ENCODE measurements at regions not wholly inside any gene's neighbourhood (a gene's known extent, or its start where the extent isn't known, plus 50 kb on each side); places are given as distances from the start of the nearest gene placed in this dataset.

DNA sequence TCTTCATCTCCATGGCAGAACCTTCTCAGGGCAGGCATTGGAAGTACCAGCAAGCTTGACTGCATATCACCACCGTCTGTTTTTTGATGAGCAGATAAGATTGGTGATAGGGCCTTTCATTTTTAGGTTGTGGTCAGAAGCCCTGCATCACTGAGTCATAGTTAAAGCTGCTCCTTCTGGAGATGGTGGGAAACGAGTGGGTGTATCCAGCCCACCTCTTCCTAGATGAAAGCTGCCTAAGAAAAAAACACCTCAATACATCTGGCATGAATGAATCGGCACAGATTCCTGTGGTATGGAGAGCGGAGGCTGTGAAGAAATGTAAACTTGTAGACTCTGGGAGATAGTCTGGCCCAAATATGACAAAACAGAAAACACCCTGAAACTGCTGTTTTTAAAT is 248.7 kb upstream of the EGLN3 start:
- H3F3A ChIP-seq (ENCODE audit: insufficient read depth, low read length, poor library complexity, severe bottlenecking): no peaks in the 10 kb centered on the region
- H3K79me2 ChIP-seq (replicated peaks; ENCODE audit: insufficient read depth, low read length): no peaks in the 10 kb centered on the region
- H3K9me2 ChIP-seq (ENCODE audit: insufficient read depth, low read length): no peaks in the 10 kb centered on the region
- no peaks in the 10 kb centered on the region for H3K27me3 ChIP-seq (ENCODE audit: insufficient read depth, low read depth, low read length)
- no peak overlapping the region for H2AFZ ChIP-seq (ENCODE audit: low read depth, low read length)
- H3K4me3 ChIP-seq (ENCODE audit: low read length): no peak overlapping the region
- TF ChIP-seq EZH2 (IDR thresholded peaks at IDR 0.05; ENCODE audit: borderline replicate concordance, insufficient read depth, low read length, poor library complexity, severe bottlenecking): no peak
- no peaks in the 10 kb centered on the region for H3K9me3 ChIP-seq (ENCODE audit: low read length)
- H3K27ac ChIP-seq (ENCODE audit: low read length): no peak overlapping the region
- no peaks in the 10 kb centered on the region for H3K36me3 ChIP-seq (ENCODE audit: insufficient read depth, low read length)
- H4K20me1 ChIP-seq (ENCODE audit: insufficient read depth): no peaks in the 10 kb centered on the region
- no peak overlapping the region for H3K9ac ChIP-seq (ENCODE audit: low read length)
- no peak overlapping the region for H3K4me2 ChIP-seq (ENCODE audit: low read length)

- H3K79me2 ChIP-seq (replicated peaks; ENCODE audit: insufficient read depth, low read length): no peaks in the 10 kb centered on the region
- H3K4me2 ChIP-seq (ENCODE audit: low read length): no peak overlapping the region
- no peak overlapping the region for H3K27ac ChIP-seq (ENCODE audit: low read length)
- no peaks in the 10 kb centered on the region for H3K27me3 ChIP-seq (ENCODE audit: insufficient read depth, low read depth, low read length)
- no peaks in the 10 kb centered on the region for H3K9me3 ChIP-seq (ENCODE audit: low read length)
- no peaks in the 10 kb centered on the region for H3F3A ChIP-seq (ENCODE audit: insufficient read depth, low read length, poor library complexity, severe bottlenecking)
- no peaks in the 10 kb centered on the region for H3K36me3 ChIP-seq (ENCODE audit: insufficient read depth, low read length)
- H3K4me3 ChIP-seq (ENCODE audit: low read length): no peak overlapping the region
- TF ChIP-seq EP300 (conservative IDR thresholded peaks at IDR 0.05; ENCODE audit: poor library complexity, severe bottlenecking): no peak
- TF ChIP-seq, protein P1, sequence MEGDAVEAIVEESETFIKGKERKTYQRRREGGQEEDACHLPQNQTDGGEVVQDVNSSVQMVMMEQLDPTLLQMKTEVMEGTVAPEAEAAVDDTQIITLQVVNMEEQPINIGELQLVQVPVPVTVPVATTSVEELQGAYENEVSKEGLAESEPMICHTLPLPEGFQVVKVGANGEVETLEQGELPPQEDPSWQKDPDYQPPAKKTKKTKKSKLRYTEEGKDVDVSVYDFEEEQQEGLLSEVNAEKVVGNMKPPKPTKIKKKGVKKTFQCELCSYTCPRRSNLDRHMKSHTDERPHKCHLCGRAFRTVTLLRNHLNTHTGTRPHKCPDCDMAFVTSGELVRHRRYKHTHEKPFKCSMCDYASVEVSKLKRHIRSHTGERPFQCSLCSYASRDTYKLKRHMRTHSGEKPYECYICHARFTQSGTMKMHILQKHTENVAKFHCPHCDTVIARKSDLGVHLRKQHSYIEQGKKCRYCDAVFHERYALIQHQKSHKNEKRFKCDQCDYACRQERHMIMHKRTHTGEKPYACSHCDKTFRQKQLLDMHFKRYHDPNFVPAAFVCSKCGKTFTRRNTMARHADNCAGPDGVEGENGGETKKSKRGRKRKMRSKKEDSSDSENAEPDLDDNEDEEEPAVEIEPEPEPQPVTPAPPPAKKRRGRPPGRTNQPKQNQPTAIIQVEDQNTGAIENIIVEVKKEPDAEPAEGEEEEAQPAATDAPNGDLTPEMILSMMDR (IDR thresholded peaks at IDR 0.05; ENCODE audit: poor library complexity, severe bottlenecking): no peak
- no peak for TF ChIP-seq REST (IDR thresholded peaks at IDR 0.05; ENCODE audit: borderline replicate concordance)
- TF ChIP-seq RAD21 (conservative IDR thresholded peaks at IDR 0.05): no peak
- no peak for TF ChIP-seq MXI1 (conservative IDR thresholded peaks at IDR 0.05; ENCODE audit: poor library complexity, severe bottlenecking)
- no peak for TF ChIP-seq TAF1 (IDR thresholded peaks at IDR 0.05; ENCODE audit: low read depth)
- TF ChIP-seq EZH2 (IDR thresholded peaks at IDR 0.05; ENCODE audit: borderline replicate concordance, insufficient read depth, low read length, poor library complexity, severe bottlenecking): no peak
- TF ChIP-seq SMC3 (conservative IDR thresholded peaks at IDR 0.05; ENCODE audit: poor library complexity): no peak
- TF ChIP-seq POLR2AphosphoS5 (IDR thresholded peaks at IDR 0.05): no peak
- H2AFZ ChIP-seq (ENCODE audit: low read depth, low read length): no peak overlapping the region
- H3K9ac ChIP-seq (ENCODE audit: low read length): no peak overlapping the region
- H4K20me1 ChIP-seq (ENCODE audit: insufficient read depth): no peaks in the 10 kb centered on the region
- no peaks in the 10 kb centered on the region for H3K9me2 ChIP-seq (ENCODE audit: insufficient read depth, low read length)
These were observed 247.2 kb upstream of the EGLN3 start for GRCh38 chr14:34198096-34198495.

DNA sequence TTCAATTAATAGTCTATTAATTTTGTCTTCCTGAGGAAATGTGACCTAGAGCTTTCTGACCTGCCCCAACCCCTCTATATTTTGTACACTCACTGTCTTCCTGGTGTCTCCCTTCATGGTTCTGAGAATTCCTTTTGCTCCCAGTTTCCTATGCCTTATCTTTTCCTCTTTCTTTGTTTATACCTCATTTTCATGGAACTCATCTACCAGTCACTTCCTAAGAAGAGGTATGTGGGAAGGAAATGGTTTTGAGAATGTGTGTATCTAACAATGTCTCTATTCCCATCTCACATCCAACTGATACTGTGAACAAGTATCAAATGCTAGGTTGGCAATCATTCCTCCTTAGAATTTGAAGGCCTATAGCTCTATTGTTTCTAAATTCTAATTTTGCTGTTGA is 245.1 kb upstream of the EGLN3 start:
- Histone ChIP-seq H3K27ac (ENCODE audit: low read length) (no peak overlapping the region), H3K9me3 (ENCODE audit: low read length) (no peaks in the 10 kb centered on the region), H3F3A (ENCODE audit: insufficient read depth, low read length, poor library complexity, severe bottlenecking) (no peaks in the 10 kb centered on the region), H3K27me3 (ENCODE audit: insufficient read depth, low read depth, low read length) (no peaks in the 10 kb centered on the region), H3K79me2 (replicated peaks; ENCODE audit: insufficient read depth, low read length) (no peaks in the 10 kb centered on the region), H2AFZ (ENCODE audit: low read depth, low read length) (no peak overlapping the region), H3K4me3 (ENCODE audit: low read length) (no peak overlapping the region), H3K36me3 (ENCODE audit: insufficient read depth, low read length) (no peaks in the 10 kb centered on the region), H4K20me1 (ENCODE audit: insufficient read depth) (no peaks in the 10 kb centered on the region), H3K4me2 (ENCODE audit: low read length) (no peak overlapping the region), H3K9ac (ENCODE audit: low read length) (no peak overlapping the region), H3K9me2 (ENCODE audit: insufficient read depth, low read length) (no peaks in the 10 kb centered on the region)
- TF ChIP-seq RAD21 (conservative IDR thresholded peaks at IDR 0.05) (no peak), EZH2 (IDR thresholded peaks at IDR 0.05; ENCODE audit: borderline replicate concordance, insufficient read depth, low read length, poor library complexity, severe bottlenecking) (no peak), TAF1 (IDR thresholded peaks at IDR 0.05; ENCODE audit: low read depth) (no peak), MXI1 (conservative IDR thresholded peaks at IDR 0.05; ENCODE audit: poor library complexity, severe bottlenecking) (no peak), EP300 (conservative IDR thresholded peaks at IDR 0.05; ENCODE audit: poor library complexity, severe bottlenecking) (no peak)
- TF ChIP-seq, protein P1 (IDR thresholded peaks at IDR 0.05; ENCODE audit: poor library complexity, severe bottlenecking): no peak
